ENCODE measurements at regions not wholly inside any gene's neighbourhood (a gene's known extent, or its start where the extent isn't known, plus 50 kb on each side); places are given as distances from the start of the nearest gene placed in this dataset.
A peak's percentile ranks its signal among the peaks of the same experiment; 100 is the strongest.

DNA sequence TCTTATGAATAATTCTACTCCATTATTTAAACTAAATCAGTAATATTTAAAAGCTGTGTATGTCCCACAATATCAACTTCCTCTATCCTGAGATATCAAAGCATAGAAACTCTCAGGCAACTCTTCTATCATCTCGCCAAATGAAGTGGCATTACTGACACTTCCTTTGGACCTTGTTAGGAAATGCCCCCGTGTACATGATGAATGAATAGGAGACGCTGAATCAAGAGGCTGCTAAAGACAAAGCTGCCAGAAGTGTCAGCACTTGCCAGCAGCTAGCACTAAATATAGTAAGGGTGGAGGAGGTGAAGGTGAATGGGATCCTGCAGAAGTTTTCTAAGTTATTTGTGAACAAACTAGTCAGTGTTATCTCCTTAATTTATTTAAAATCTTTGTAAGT is 99.5 kb upstream of the BLTP1 start:
- DNase-seq (ENCODE audit: low read depth), result no peak
- H3K4me3 ChIP-seq (ENCODE audit: low read depth, low read length), result no peak overlapping the region
- no peak for TF ChIP-seq CTCF (conservative IDR thresholded peaks at IDR 0.05; ENCODE audit: low read depth, low read length)

- H3K4me3 ChIP-seq (ENCODE audit: low read depth, low read length), result no peak overlapping the region
- DNase-seq (ENCODE audit: low read depth), result no peak
- TF ChIP-seq CTCF (conservative IDR thresholded peaks at IDR 0.05; ENCODE audit: low read depth, low read length), result no peak
Observed at GRCh38 chr4:122050841-122051240, 99.0 kb upstream of the TRPC3 start.

GRCh38 chr4:122047456-122048425 is 95.9 kb upstream of the TRPC3 start:
- H3K4me3 ChIP-seq (ENCODE audit: low read depth, low read length), result no peak overlapping the region
- no peak for DNase-seq (ENCODE audit: low read depth)
- TF ChIP-seq CTCF (conservative IDR thresholded peaks at IDR 0.05; ENCODE audit: low read depth, low read length), result no peak

- no peak for DNase-seq (ENCODE audit: low read depth)
- no peak overlapping the region for H3K4me3 ChIP-seq (ENCODE audit: low read depth, low read length)
- no peak for TF ChIP-seq CTCF (conservative IDR thresholded peaks at IDR 0.05; ENCODE audit: low read depth, low read length)
Observed at GRCh38 chr4:122046255-122046654, 94.4 kb upstream of the TRPC3 start.

- peak; percentile 93 for DNase-seq (ENCODE audit: low read depth)
- no peak for TF ChIP-seq CTCF (conservative IDR thresholded peaks at IDR 0.05; ENCODE audit: low read depth, low read length)
Observed at GRCh38 chr4:122045533-122045932, 93.7 kb upstream of the TRPC3 start.

GRCh38 chr4:122044501-122044900 is 92.6 kb upstream of the TRPC3 start:
- no peak overlapping the region for H3K4me3 ChIP-seq (ENCODE audit: low read depth, low read length)
- TF ChIP-seq CTCF (conservative IDR thresholded peaks at IDR 0.05; ENCODE audit: low read depth, low read length), result no peak
- DNase-seq (ENCODE audit: low read depth), result peak; percentile 46

More at GRCh38 chr4:122045533-122045932, 93.7 kb upstream of the TRPC3 start:
- no peak overlapping the region for H3K4me3 ChIP-seq (ENCODE audit: low read depth, low read length)

- TF ChIP-seq CTCF (conservative IDR thresholded peaks at IDR 0.05; ENCODE audit: low read depth, low read length), result no peak
Observed at GRCh38 chr4:122041312-122041711, 89.5 kb upstream of the TRPC3 start.

More at GRCh38 chr4:122041312-122041711, 89.5 kb upstream of the TRPC3 start:
- H3K4me3 ChIP-seq (ENCODE audit: low read depth, low read length), result no peak overlapping the region
- no peak for DNase-seq (ENCODE audit: low read depth)
